Lower leg skin (tissue), 4 donors: ENCODE measurements at regions not wholly inside any gene's neighbourhood (a gene's known extent, or its start where the extent isn't known, plus 50 kb on each side); places are given as distances from the start of the nearest gene placed in this dataset.

Source experiments
- DNase-seq, 2 donors: peaks; one replicate each; pipeline ENCODE4 v3.0.0-alpha.2; 2019; ENCODE audit warnings: low spot score in 2 of 2
- H3K4me3 ChIP-seq: fragments of 200-600 bp; sonication (generic); 2 replicates; pipeline ENCODE4 v1.5.1; 2017; ENCODE audit warnings: mild to moderate bottlenecking, low read depth; ENCODE audit not compliant: poor library complexity, severe bottlenecking
- CTCF ChIP-seq, 3 donors: fragments of 450-650 bp; IDR thresholded peaks; one replicate each; pipeline ENCODE4 v1.5.1; 2016; ENCODE audit warnings: antibody characterized with exemption in 3 of 3, mild to moderate bottlenecking in 3 of 3, moderate library complexity in 2 of 3
- POLR2A ChIP-seq, 2 donors: fragments of 450-650 bp; IDR thresholded peaks; one replicate each; pipeline ENCODE4 v1.6.1; 2016 to 2017; ENCODE audit warnings: antibody characterized with exemption in 2 of 2, mild to moderate bottlenecking in 1 of 2, moderate library complexity in 1 of 2
- WGBS, 2 donors: methylation state at CpG; one replicate each; pipeline ENCODE4 v1.1.5; 2018; 5-methylcytosine and 5-hydroxymethylcytosine counted together
- intact Hi-C: fragments of 100-400 bp; cut with DNase I; formaldehyde crosslinking; loops from one replicate; pipeline ENCODE4 v1.15.0; 2023; ENCODE audit warnings: low total_unique reads

- TF ChIP-seq POLR2A (IDR thresholded peaks at IDR 0.05): no peak
- TF ChIP-seq CTCF (IDR thresholded peaks at IDR 0.05): no peak
Measured at GRCh38 chr13:74070513-74070912, 63.7 kb downstream of the KLF12 start.

GRCh38 chr13:74070065-74070464 lies 64.1 kb downstream of the KLF12 start:
- no peak overlapping the region for H3K4me3 ChIP-seq
- WGBS, 2 donors: 75 to 83% methylated on average over 4 of the region's 4 CpGs
- no peak for TF ChIP-seq POLR2A (IDR thresholded peaks at IDR 0.05)
- TF ChIP-seq CTCF (IDR thresholded peaks at IDR 0.05): no peak
- DNase-seq: no peak
- intact Hi-C loops: no loop called here

More at GRCh38 chr13:74070513-74070912, 63.7 kb downstream of the KLF12 start:
- 96 to 100% methylated on average over 1 of the region's 1 CpG for WGBS, 2 donors
- no peak for DNase-seq
- H3K4me3 ChIP-seq: no peak overlapping the region
- intact Hi-C loops: no loop called here

GRCh38 chr13:74068471-74068870 lies 65.7 kb downstream of the KLF12 start:
- no peak overlapping the region for H3K4me3 ChIP-seq
- intact Hi-C loops: no loop called here
- 94 to 96% methylated on average over 7 of the region's 7 CpGs for WGBS, 2 donors
- TF ChIP-seq CTCF (IDR thresholded peaks at IDR 0.05) (no peak), POLR2A (IDR thresholded peaks at IDR 0.05) (no peak)
- no peak for DNase-seq

- intact Hi-C loops: no loop called here
- H3K4me3 ChIP-seq: no peak overlapping the region
- WGBS, 2 donors: 71 to 81% methylated on average over 2 of the region's 2 CpGs
- TF ChIP-seq CTCF (IDR thresholded peaks at IDR 0.05) (no peak), POLR2A (IDR thresholded peaks at IDR 0.05) (no peak)
- no peak for DNase-seq
Measured at GRCh38 chr13:74067818-74068217, 66.4 kb downstream of the KLF12 start.

GRCh38 chr13:74066937-74067336 lies 67.3 kb downstream of the KLF12 start:
- no peak for TF ChIP-seq CTCF (IDR thresholded peaks at IDR 0.05)
- no peak for TF ChIP-seq POLR2A (IDR thresholded peaks at IDR 0.05)
- no peak overlapping the region for H3K4me3 ChIP-seq
- intact Hi-C loops: no loop called here
- no peak for DNase-seq

GRCh38 chr13:74064805-74065312 lies 69.3 kb downstream of the KLF12 start:
- WGBS, 2 donors: 81 to 83% methylated on average over 1 of the region's 1 CpG
- TF ChIP-seq POLR2A (IDR thresholded peaks at IDR 0.05): no peak
- no peak for TF ChIP-seq CTCF (IDR thresholded peaks at IDR 0.05)
- DNase-seq: no peak
- intact Hi-C loops: no loop called here
- no peak overlapping the region for H3K4me3 ChIP-seq
